Osteoblast (primary cell): ENCODE measurements at regions not wholly inside any gene's neighbourhood (a gene's known extent, or its start where the extent isn't known, plus 50 kb on each side); places are given as distances from the start of the nearest gene placed in this dataset.

Source experiments
- DNase-seq: peaks from one replicate; pipeline ENCODE4 v3.0.0; 2011; ENCODE audit warnings: low spot score, mixed read lengths; ENCODE audit not compliant: insufficient read length; ENCODE audit errors: missing footprints
- H2AFZ ChIP-seq: 2 replicates; pipeline ENCODE4 v1.6.0; 2011; ENCODE audit warnings: mild to moderate bottlenecking, low read length
- H3K27ac ChIP-seq: 2 replicates; pipeline ENCODE4 v1.5.1; 2011; ENCODE audit warnings: mild to moderate bottlenecking, low read depth, low read length, moderate library complexity
- H3K27me3 ChIP-seq: 2 replicates; pipeline ENCODE4 v1.6.0; 2012; ENCODE audit warnings: mild to moderate bottlenecking, control low read depth, inconsistent platforms, low read length, moderate library complexity; ENCODE audit not compliant: insufficient read depth
- H3K36me3 ChIP-seq: 2 replicates; pipeline ENCODE4 v1.5.1; 2011; ENCODE audit warnings: mild to moderate bottlenecking, low read length, control low read depth, moderate library complexity; ENCODE audit not compliant: insufficient read depth
- H3K4me1 ChIP-seq: 2 replicates; pipeline ENCODE4 v1.5.1; 2011; ENCODE audit warnings: mild to moderate bottlenecking, low read length, control low read depth, moderate library complexity; ENCODE audit not compliant: insufficient read depth
- H3K4me2 ChIP-seq: 2 replicates; pipeline ENCODE4 v1.6.0; 2011; ENCODE audit warnings: mild to moderate bottlenecking, low read length; ENCODE audit not compliant: insufficient read depth
- H3K4me3 ChIP-seq: fragments of 200-600 bp; sonication (generic); 3 replicates; pipeline ENCODE4 v1.5.1; 2012; ENCODE audit warnings: mild to moderate bottlenecking, low read length, inconsistent platforms; ENCODE audit not compliant: insufficient read depth
- H3K79me2 ChIP-seq: 2 replicates; pipeline ENCODE4 v1.6.0; 2012; ENCODE audit warnings: mild to moderate bottlenecking, low read length, control low read depth, inconsistent platforms; ENCODE audit not compliant: insufficient read depth
- H3K9me3 ChIP-seq: 2 replicates; pipeline ENCODE4 v1.5.1; 2011; ENCODE audit warnings: low read depth, low read length, control low read depth
- H4K20me1 ChIP-seq: 2 replicates; pipeline ENCODE4 v1.6.0; 2012; ENCODE audit warnings: mild to moderate bottlenecking, low read length, control low read depth; ENCODE audit not compliant: insufficient read depth
- CTCF ChIP-seq: IDR thresholded peaks from 2 replicates; pipeline ENCODE4 v1.5.1; 2011; ENCODE audit warnings: mild to moderate bottlenecking, low read depth, low read length, moderate library complexity; ENCODE audit errors: extremely low read depth

- no peak overlapping the region for H3K27ac ChIP-seq
- no peaks in the 10 kb centered on the region for H3K79me2 ChIP-seq
- no peak overlapping the region for H2AFZ ChIP-seq
- no peaks in the 10 kb centered on the region for H4K20me1 ChIP-seq
- H3K27me3 ChIP-seq, result no peaks in the 10 kb centered on the region
- no peaks in the 10 kb centered on the region for H3K4me1 ChIP-seq
- no peak for TF ChIP-seq CTCF
- H3K4me3 ChIP-seq, result no peak overlapping the region
- DNase-seq, result no peak
- no peak overlapping the region for H3K4me2 ChIP-seq
- H3K9me3 ChIP-seq, result peaks cover 4% of the 10 kb centered on the region
- H3K36me3 ChIP-seq, result no peaks in the 10 kb centered on the region
These were observed 834.0 kb upstream of the PCDH9 start for GRCh38 chr13:68064001-68064770.

DNA sequence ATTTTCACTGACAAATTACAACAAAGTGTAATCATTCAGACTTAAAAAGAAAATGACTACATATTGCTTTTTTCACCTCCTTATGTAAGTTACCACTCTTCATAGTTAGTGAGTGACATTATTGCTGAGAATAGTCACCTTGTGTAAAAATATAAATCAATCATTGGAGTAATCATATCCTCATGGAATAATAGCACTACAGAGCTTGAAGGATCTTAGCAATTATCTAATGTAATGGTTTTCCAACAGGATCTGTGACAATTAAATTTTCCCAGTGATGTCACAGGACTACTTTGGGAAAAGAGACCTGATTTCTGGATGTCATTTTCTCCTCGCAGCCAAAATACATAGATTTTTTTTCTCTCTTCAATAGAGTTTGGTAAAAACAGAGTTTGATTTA is 833.0 kb upstream of the PCDH9 start:
- Histone ChIP-seq H3K9me3 (peaks cover 4% of the 10 kb centered on the region), H3K4me3 (no peak overlapping the region), H3K36me3 (no peaks in the 10 kb centered on the region), H3K4me2 (no peak overlapping the region), H3K27ac (no peak overlapping the region), H3K79me2 (no peaks in the 10 kb centered on the region), H4K20me1 (no peaks in the 10 kb centered on the region), H3K27me3 (no peaks in the 10 kb centered on the region), H2AFZ (no peak overlapping the region), H3K4me1 (no peaks in the 10 kb centered on the region)
- DNase-seq, result no peak
- no peak for TF ChIP-seq CTCF

- no peaks in the 10 kb centered on the region for H3K27me3 ChIP-seq
These were observed 827.7 kb upstream of the PCDH9 start for GRCh38 chr13:68057836-68058235.

More at GRCh38 chr13:68057836-68058235, 827.7 kb upstream of the PCDH9 start:
- no peak for TF ChIP-seq CTCF
- Histone ChIP-seq H4K20me1 (no peaks in the 10 kb centered on the region), H3K4me1 (no peaks in the 10 kb centered on the region), H3K4me3 (no peak overlapping the region), H2AFZ (no peak overlapping the region), H3K4me2 (no peak overlapping the region), H3K79me2 (no peaks in the 10 kb centered on the region), H3K9me3 (no peaks in the 10 kb centered on the region), H3K36me3 (no peaks in the 10 kb centered on the region), H3K27ac (no peak overlapping the region)
- DNase-seq, result no peak
